Mesenchymal stem cell (in vitro differentiated cells and primary cell): ENCODE measurements at regions not wholly inside any gene's neighbourhood (a gene's known extent, or its start where the extent isn't known, plus 50 kb on each side); places are given as distances from the start of the nearest gene placed in this dataset.

ENCODE experiments used
- DNase-seq: peaks from one replicate; pipeline ENCODE4 v3.0.0-alpha.2; 2013
- H2AFZ ChIP-seq: one replicate; pipeline ENCODE4 v1.6.1; 2013; ENCODE audit warnings: low read depth, mild to moderate bottlenecking, control low read depth, inconsistent platforms, low read length, moderate library complexity
- H2AK5ac ChIP-seq: 2 replicates; pipeline ENCODE4 v1.6.1; 2013; ENCODE audit warnings: low read length, moderate library complexity, mild to moderate bottlenecking, inconsistent platforms; ENCODE audit not compliant: severe bottlenecking
- H2BK120ac ChIP-seq: one replicate; pipeline ENCODE4 v1.6.1; 2013; ENCODE audit warnings: low read depth, mild to moderate bottlenecking, inconsistent platforms, low read length, moderate library complexity
- H2BK12ac ChIP-seq, 2 experiments: one replicate each; pipeline ENCODE4 v1.6.1; 2013; ENCODE audit warnings: inconsistent platforms in 2 of 2, low read length in 2 of 2, mild to moderate bottlenecking in 2 of 2, moderate library complexity in 2 of 2, control low read depth in 1 of 2
- H2BK15ac ChIP-seq: one replicate; pipeline ENCODE4 v1.6.1; 2013; ENCODE audit warnings: mild to moderate bottlenecking, low read depth, inconsistent platforms; ENCODE audit not compliant: poor library complexity, severe bottlenecking
- H2BK5ac ChIP-seq: 2 replicates; pipeline ENCODE4 v1.6.1; 2013; ENCODE audit warnings: low read depth, mild to moderate bottlenecking, low read length, control low read depth, inconsistent platforms; ENCODE audit not compliant: poor library complexity, severe bottlenecking
- H3K14ac ChIP-seq, 2 experiments: one replicate each; pipeline ENCODE4 v1.6.1; 2013; ENCODE audit warnings: inconsistent platforms in 2 of 2, low read length in 2 of 2, control low read depth in 1 of 2, mild to moderate bottlenecking in 1 of 2, moderate library complexity in 1 of 2
- H3K18ac ChIP-seq, 2 experiments: one replicate each; pipeline ENCODE4 v1.6.1; 2013; ENCODE audit warnings: inconsistent platforms in 2 of 2, low read length in 2 of 2, control low read depth in 1 of 2, low read depth in 1 of 2, mild to moderate bottlenecking in 1 of 2
- H3K23ac ChIP-seq, 2 experiments: one replicate each; pipeline ENCODE4 v1.6.1; 2013; ENCODE audit warnings: inconsistent platforms in 2 of 2, low read length in 2 of 2, mild to moderate bottlenecking in 2 of 2, moderate library complexity in 2 of 2, control low read depth in 1 of 2
- H3K27ac ChIP-seq: 2 replicates; pipeline ENCODE4 v1.5.1; 2013; ENCODE audit warnings: mild to moderate bottlenecking, moderate library complexity, low read length, control low read depth, inconsistent platforms; ENCODE audit not compliant: poor library complexity, severe bottlenecking
- H3K27me3 ChIP-seq, 2 experiments: 2 replicates each; pipeline versions ENCODE4 v1.6.1 to v1.7.0; 2013; ENCODE audit warnings: low read length in 2 of 2, mild to moderate bottlenecking in 2 of 2, moderate library complexity in 2 of 2, control low read depth in 1 of 2, inconsistent platforms in 1 of 2; ENCODE audit not compliant: control insufficient read depth in 1 of 2, insufficient read depth in 1 of 2
- H3K36me3 ChIP-seq, 2 experiments: 2 replicates each; pipeline versions ENCODE4 v1.6.1 to v1.7.0; 2013; ENCODE audit warnings: low read length in 2 of 2, control low read depth in 1 of 2, inconsistent platforms in 1 of 2, low read depth in 1 of 2, mild to moderate bottlenecking in 1 of 2; ENCODE audit not compliant: insufficient read depth in 2 of 2, control insufficient read depth in 1 of 2
- H3K4ac ChIP-seq, 2 experiments: one replicate each; pipeline ENCODE4 v1.6.1; 2013; ENCODE audit warnings: inconsistent platforms in 2 of 2, low read length in 2 of 2, mild to moderate bottlenecking in 2 of 2, moderate library complexity in 2 of 2, control low read depth in 1 of 2, low read depth in 1 of 2
- H3K4me1 ChIP-seq: 2 replicates; pipeline ENCODE4 v1.6.1; 2013; ENCODE audit warnings: low read depth, low read length, control low read depth; ENCODE audit not compliant: control insufficient read depth, insufficient read depth
- H3K4me2 ChIP-seq: 2 replicates; pipeline ENCODE4 v1.6.1; 2013; ENCODE audit warnings: low read length, mild to moderate bottlenecking, inconsistent platforms; ENCODE audit not compliant: poor library complexity, severe bottlenecking
- H3K4me3 ChIP-seq, 2 experiments: 2 replicates each; pipeline versions ENCODE4 v1.5.1 to v1.7.0; 2013; ENCODE audit warnings: low read length in 2 of 2, mild to moderate bottlenecking in 2 of 2, control low read depth in 1 of 2, low read depth in 1 of 2; ENCODE audit not compliant: insufficient read depth in 1 of 2
- H3K79me1 ChIP-seq: replicated peaks from 2 replicates; pipeline ENCODE4 v1.6.1; 2013; ENCODE audit warnings: mild to moderate bottlenecking, control low read depth, low read length, inconsistent platforms; ENCODE audit not compliant: poor library complexity, severe bottlenecking
- H3K9ac ChIP-seq: 2 replicates; pipeline ENCODE4 v1.7.0; 2013; ENCODE audit warnings: mild to moderate bottlenecking, low read length, moderate library complexity
- H3K9me3 ChIP-seq: 2 replicates; pipeline ENCODE4 v1.7.0; 2013; ENCODE audit warnings: mild to moderate bottlenecking, low read length; ENCODE audit not compliant: control insufficient read depth
- H4K8ac ChIP-seq: one replicate; pipeline ENCODE4 v1.6.1; 2013; ENCODE audit warnings: inconsistent platforms, mild to moderate bottlenecking, low read length, moderate library complexity
- H4K91ac ChIP-seq: one replicate; pipeline ENCODE4 v1.6.1; 2013; ENCODE audit warnings: mild to moderate bottlenecking, low read length, inconsistent platforms
- WGBS: methylation state at CpG from one replicate; pipeline ENCODE4 v1.1.7; 2013; ENCODE audit warnings: mixed read lengths; 5-methylcytosine and 5-hydroxymethylcytosine counted together

DNA sequence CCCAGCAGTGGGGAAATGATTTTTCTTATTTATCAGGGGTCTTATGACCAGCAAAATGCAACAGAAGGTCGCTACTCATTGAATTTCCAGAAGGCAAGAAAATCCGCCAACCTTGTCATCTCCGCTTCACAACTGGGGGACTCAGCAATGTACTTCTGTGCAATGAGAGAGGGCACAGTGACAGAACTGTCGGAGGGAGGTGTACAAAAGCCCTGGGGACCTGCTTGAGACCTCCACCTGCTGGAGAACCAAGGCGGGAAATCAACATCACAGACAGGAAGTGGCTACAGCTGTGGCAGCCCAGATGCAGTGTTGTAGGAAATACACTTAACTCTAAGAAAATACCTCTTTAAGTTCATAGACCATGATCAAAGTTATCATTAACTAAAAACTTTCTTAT, 250.9 kb upstream of the OR4E1 start:
- Histone ChIP-seq H2BK12ac (no peak overlapping the region), H3K27ac (no peak overlapping the region), H3K79me1 (no peaks in the 10 kb centered on the region), H3K27me3 (no peaks in the 10 kb centered on the region), H4K91ac (no peak overlapping the region), H2BK15ac (no peak overlapping the region), H3K9ac (no peak overlapping the region), H3K4ac (no peak overlapping the region), H3K9me3 (no peaks in the 10 kb centered on the region), H3K18ac (no peak overlapping the region), H3K4me1 (no peaks in the 10 kb centered on the region), H3K4me3 (no peak overlapping the region), H2BK120ac (no peak overlapping the region), H2BK5ac (no peak overlapping the region), H3K14ac (no peak overlapping the region), H4K8ac (no peak overlapping the region), H3K36me3 (no peaks in the 10 kb centered on the region), H2AFZ (no peak overlapping the region), H3K4me2 (no peak overlapping the region), H2AK5ac (no peak overlapping the region), H3K23ac (no peak overlapping the region)
- DNase-seq = no peak
- WGBS = 71% methylated on average over 4 of the region's 5 CpGs

- Histone ChIP-seq H3K36me3 (no peaks in the 10 kb centered on the region), H2BK15ac (no peak overlapping the region), H2AFZ (no peak overlapping the region), H4K8ac (no peak overlapping the region), H2BK5ac (no peak overlapping the region), H2BK120ac (no peak overlapping the region), H3K4me1 (no peaks in the 10 kb centered on the region), H3K14ac (no peak overlapping the region), H3K23ac (no peak overlapping the region), H3K4me2 (no peak overlapping the region), H3K79me1 (no peaks in the 10 kb centered on the region), H3K18ac (no peak overlapping the region), H3K9ac (no peak overlapping the region), H3K27me3 (no peaks in the 10 kb centered on the region), H3K4ac (no peak overlapping the region), H2BK12ac (no peak overlapping the region), H2AK5ac (no peak overlapping the region), H3K4me3 (no peak overlapping the region), H3K9me3 (no peaks in the 10 kb centered on the region), H3K27ac (no peak overlapping the region), H4K91ac (no peak overlapping the region)
- DNase-seq = no peak
These were observed 250.2 kb upstream of the OR4E1 start for GRCh38 chr14:21923820-21924219.

- H3K9me3 ChIP-seq = no peaks in the 10 kb centered on the region
- no peak overlapping the region for H3K4me2 ChIP-seq
- no peaks in the 10 kb centered on the region for H3K79me1 ChIP-seq
- H3K4me3 ChIP-seq = no peak overlapping the region
- no peak overlapping the region for H3K27ac ChIP-seq
- no peak overlapping the region for H2BK120ac ChIP-seq
- no peak overlapping the region for H3K14ac ChIP-seq
- H4K8ac ChIP-seq = no peak overlapping the region
- no peak overlapping the region for H4K91ac ChIP-seq
- no peaks in the 10 kb centered on the region for H3K27me3 ChIP-seq
- H2BK15ac ChIP-seq = no peak overlapping the region
- H2AFZ ChIP-seq = no peak overlapping the region
- no peak overlapping the region for H3K9ac ChIP-seq
- DNase-seq = no peak
- WGBS = no CpG with 5 or more reads among the region's 1 CpG
- H3K23ac ChIP-seq = no peak overlapping the region
- H3K4ac ChIP-seq = no peak overlapping the region
- no peaks in the 10 kb centered on the region for H3K4me1 ChIP-seq
- no peaks in the 10 kb centered on the region for H3K36me3 ChIP-seq
- H2BK12ac ChIP-seq = no peak overlapping the region
- H2BK5ac ChIP-seq = no peak overlapping the region
- no peak overlapping the region for H3K18ac ChIP-seq
- H2AK5ac ChIP-seq = no peak overlapping the region
These were observed 247.8 kb upstream of the OR4E1 start for GRCh38 chr14:21921453-21921852.

DNA sequence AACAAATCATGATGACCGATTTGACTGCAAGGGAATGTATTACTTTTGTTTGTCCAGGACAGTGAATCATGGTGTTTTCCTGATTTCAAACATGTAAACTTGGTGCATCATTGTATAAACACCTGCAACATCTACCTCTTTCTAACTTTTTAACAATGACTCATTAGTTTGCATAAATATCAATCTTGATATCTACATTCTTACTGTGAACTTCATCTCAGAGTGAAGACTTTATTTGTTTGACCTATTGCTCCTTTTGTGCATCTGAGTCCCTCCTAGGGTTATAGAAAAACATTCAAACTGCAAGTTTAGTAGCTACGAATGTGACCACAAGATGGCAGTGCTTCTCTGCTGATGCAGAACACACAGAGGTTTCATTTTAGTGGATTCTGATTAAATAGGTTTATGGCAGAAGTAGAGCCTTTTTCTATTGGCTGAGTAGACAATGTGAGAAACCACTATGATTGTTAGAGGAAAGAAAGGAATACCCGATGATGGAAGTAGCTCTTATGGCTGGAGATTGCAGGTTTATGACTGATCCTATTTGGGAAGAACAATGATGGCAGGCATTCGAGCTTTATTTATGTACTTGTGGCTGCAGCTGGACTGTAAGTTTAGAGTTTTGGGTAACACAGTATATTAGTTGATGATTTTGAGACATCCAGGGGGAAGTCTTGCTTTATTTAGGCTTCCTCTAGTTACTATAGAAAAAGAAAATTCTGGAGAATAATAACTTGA, 244.2 kb upstream of the OR4E1 start:
- Histone ChIP-seq H2AK5ac (no peak overlapping the region), H3K79me1 (no peaks in the 10 kb centered on the region), H2BK15ac (no peak overlapping the region), H3K9me3 (no peaks in the 10 kb centered on the region), H2BK5ac (no peak overlapping the region), H3K14ac (no peak overlapping the region), H3K9ac (no peak overlapping the region), H3K36me3 (no peaks in the 10 kb centered on the region), H4K91ac (no peak overlapping the region), H3K23ac (no peak overlapping the region), H3K4me3 (peak overlapping the region in 1 of 2 experiments; percentile 38), H2AFZ (no peak overlapping the region), H3K4me2 (no peak overlapping the region), H3K4me1 (no peaks in the 10 kb centered on the region), H3K27ac (no peak overlapping the region), H3K18ac (no peak overlapping the region), H2BK12ac (no peak overlapping the region), H2BK120ac (no peak overlapping the region), H3K27me3 (no peaks in the 10 kb centered on the region), H3K4ac (no peak overlapping the region), H4K8ac (no peak overlapping the region)
- 22% methylated on average over 4 of the region's 4 CpGs for whole genome bisulfite sequencing
- peak; percentile 38 for DNase-seq
